ENCODE measurements at regions not wholly inside any gene's neighbourhood (a gene's known extent, or its start where the extent isn't known, plus 50 kb on each side); places are given as distances from the start of the nearest gene placed in this dataset.

DNA sequence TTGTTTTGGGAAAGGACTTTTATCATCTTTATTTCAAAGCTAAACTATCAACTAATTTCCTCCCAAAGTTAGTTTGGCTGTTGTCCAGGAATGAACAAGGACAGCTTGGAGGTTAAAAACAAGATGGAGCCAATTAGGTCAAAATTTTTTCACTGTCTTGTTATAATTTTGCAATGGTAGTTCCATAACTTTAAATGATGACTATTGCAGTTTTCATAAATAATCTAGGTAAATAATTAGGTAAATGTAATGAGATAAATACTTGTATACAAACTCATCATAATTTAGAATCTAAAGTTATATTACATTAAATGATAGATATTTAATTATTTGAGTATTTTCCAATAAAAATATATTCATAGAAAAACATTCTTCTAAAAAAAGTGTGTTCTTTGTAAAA, 68.3 kb upstream of the DAZL start:
- Mint-ChIP-seq H3K4me1 (ENCODE audit: low read depth) (no peaks in the 10 kb centered on the region), H3K36me3 (ENCODE audit: low read depth) (peaks cover 8% of the 10 kb centered on the region), H3K4me3 (no peak overlapping the region), H3K9me3 (peaks cover 2% of the 10 kb centered on the region), H3K27me3 (no peaks in the 10 kb centered on the region), H3K27ac (no peak overlapping the region)
- Histone ChIP-seq H3K4me1 (ENCODE audit: insufficient read depth, low read length) (no peaks in the 10 kb centered on the region), H3K4me3 (ENCODE audit: low read length) (no peak overlapping the region), H3K36me3 (ENCODE audit: insufficient read depth, low read length) (no peaks in the 10 kb centered on the region), H3K27me3 (ENCODE audit: control insufficient read depth in 1 of 2, insufficient read depth in 2 of 2, low read length in 2 of 2) (no peaks in the 10 kb centered on the region), H3K27ac (ENCODE audit: low read depth in 1 of 2, low read length in 2 of 2) (no peak overlapping the region), H3K9me3 (ENCODE audit: control insufficient read depth in 1 of 2, insufficient read depth in 1 of 2, low read length in 2 of 2) (peaks cover 5 to 6% of the 10 kb centered on the region in 2 experiments)
- POLR2A ChIA-PET = interaction anchor here (0.6 kb wide), 1 partner anchor 1110 kb away, joined by 3 read pairs; no protein-coding TSS in a partner anchor
- ATAC-seq (ENCODE audit: poor library complexity) (no peak), DNase-seq (no peak)
- TF ChIP-seq, protein P1, sequence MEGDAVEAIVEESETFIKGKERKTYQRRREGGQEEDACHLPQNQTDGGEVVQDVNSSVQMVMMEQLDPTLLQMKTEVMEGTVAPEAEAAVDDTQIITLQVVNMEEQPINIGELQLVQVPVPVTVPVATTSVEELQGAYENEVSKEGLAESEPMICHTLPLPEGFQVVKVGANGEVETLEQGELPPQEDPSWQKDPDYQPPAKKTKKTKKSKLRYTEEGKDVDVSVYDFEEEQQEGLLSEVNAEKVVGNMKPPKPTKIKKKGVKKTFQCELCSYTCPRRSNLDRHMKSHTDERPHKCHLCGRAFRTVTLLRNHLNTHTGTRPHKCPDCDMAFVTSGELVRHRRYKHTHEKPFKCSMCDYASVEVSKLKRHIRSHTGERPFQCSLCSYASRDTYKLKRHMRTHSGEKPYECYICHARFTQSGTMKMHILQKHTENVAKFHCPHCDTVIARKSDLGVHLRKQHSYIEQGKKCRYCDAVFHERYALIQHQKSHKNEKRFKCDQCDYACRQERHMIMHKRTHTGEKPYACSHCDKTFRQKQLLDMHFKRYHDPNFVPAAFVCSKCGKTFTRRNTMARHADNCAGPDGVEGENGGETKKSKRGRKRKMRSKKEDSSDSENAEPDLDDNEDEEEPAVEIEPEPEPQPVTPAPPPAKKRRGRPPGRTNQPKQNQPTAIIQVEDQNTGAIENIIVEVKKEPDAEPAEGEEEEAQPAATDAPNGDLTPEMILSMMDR (IDR thresholded peaks at IDR 0.05) = no peak
- CTCF ChIA-PET = no interaction called here
- intact Hi-C loops (cut with DNase I, micrococcal nuclease) = no loop called here

DNA sequence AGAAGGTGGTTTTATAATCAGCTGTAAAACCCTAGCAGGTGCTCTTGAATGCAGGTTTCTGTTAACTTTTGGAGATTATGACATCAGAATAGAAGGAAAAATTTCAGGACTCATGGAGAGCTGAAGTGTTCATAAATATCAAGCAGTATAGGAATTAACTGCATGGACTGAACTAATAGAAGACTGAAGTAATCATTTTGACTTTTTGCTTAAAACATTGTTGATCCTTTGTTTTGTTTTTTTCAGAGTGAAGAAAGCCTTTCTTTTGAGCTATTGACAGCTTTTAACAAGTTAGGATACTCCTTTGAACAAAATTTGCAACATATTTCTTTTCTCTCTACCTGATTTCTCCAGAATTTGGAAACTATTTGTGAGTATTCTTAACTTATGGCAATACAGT, 70.6 kb upstream of the DAZL start:
- H3K9me3 Mint-ChIP-seq = peaks cover 2% of the 10 kb centered on the region
- intact Hi-C loops (cut with DNase I, micrococcal nuclease) = no loop called here

DNA sequence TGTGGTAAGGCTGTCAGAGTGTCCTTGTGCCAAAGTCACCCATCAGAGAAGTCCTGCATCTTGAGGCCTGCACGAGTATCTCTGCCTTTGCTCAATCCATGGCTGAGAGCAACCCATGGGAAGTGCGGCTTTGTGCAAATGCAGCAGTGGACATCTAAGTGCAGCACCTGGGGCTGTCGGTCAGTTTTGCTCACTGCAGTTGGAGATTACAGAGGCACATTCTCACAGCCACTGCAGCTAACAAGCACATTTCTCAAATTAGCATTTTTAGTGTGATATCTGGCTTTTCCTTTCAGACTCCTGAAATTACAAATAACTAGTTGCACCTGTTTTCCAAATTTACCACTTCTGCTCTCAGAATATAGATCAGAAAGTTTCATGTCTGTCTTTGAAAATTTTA, 81.5 kb upstream of the DAZL start:
- ATAC-seq (ENCODE audit: poor library complexity) (no peak), DNase-seq (no peak)
- no peak overlapping the region for H3K27ac ChIP-seq (ENCODE audit: low read depth in 1 of 2, low read length in 2 of 2)
- Mint-ChIP-seq H3K4me3 (no peak overlapping the region), H3K27me3 (peaks cover 4% of the 10 kb centered on the region), H3K36me3 (ENCODE audit: low read depth) (no peaks in the 10 kb centered on the region), H3K4me1 (ENCODE audit: low read depth) (no peaks in the 10 kb centered on the region), H3K27ac (no peak overlapping the region), H3K9me3 (no peaks in the 10 kb centered on the region)
- TF ChIP-seq, protein P1 (IDR thresholded peaks at IDR 0.05) = no peak
- H3K36me3 ChIP-seq (ENCODE audit: insufficient read depth, low read length) = no peaks in the 10 kb centered on the region
- H3K4me3 ChIP-seq (ENCODE audit: low read length) = no peak overlapping the region
- ChIA-PET POLR2A (no interaction called here), CTCF (no interaction called here)
- H3K9me3 ChIP-seq (ENCODE audit: control insufficient read depth in 1 of 2, insufficient read depth in 1 of 2, low read length in 2 of 2) = no peaks in the 10 kb centered on the region
- no peaks in the 10 kb centered on the region for H3K4me1 ChIP-seq (ENCODE audit: insufficient read depth, low read length)
- H3K27me3 ChIP-seq (ENCODE audit: control insufficient read depth in 1 of 2, insufficient read depth in 2 of 2, low read length in 2 of 2) = no peaks in the 10 kb centered on the region
- intact Hi-C loops (cut with DNase I, micrococcal nuclease) = no loop called here

More for the DNA sequence above, 70.6 kb upstream of the DAZL start:
- Histone ChIP-seq H3K27ac (ENCODE audit: low read depth in 1 of 2, low read length in 2 of 2) (no peak overlapping the region), H3K36me3 (ENCODE audit: insufficient read depth, low read length) (no peaks in the 10 kb centered on the region), H3K9me3 (ENCODE audit: control insufficient read depth in 1 of 2, insufficient read depth in 1 of 2, low read length in 2 of 2) (peaks cover 5 to 6% of the 10 kb centered on the region in 2 experiments), H3K4me3 (ENCODE audit: low read length) (no peak overlapping the region), H3K27me3 (ENCODE audit: control insufficient read depth in 1 of 2, insufficient read depth in 2 of 2, low read length in 2 of 2) (no peaks in the 10 kb centered on the region), H3K4me1 (ENCODE audit: insufficient read depth, low read length) (no peaks in the 10 kb centered on the region)
- Mint-ChIP-seq H3K4me3 (no peak overlapping the region), H3K27ac (no peak overlapping the region), H3K36me3 (ENCODE audit: low read depth) (peaks cover 8% of the 10 kb centered on the region), H3K4me1 (ENCODE audit: low read depth) (no peaks in the 10 kb centered on the region), H3K27me3 (no peaks in the 10 kb centered on the region)
- POLR2A ChIA-PET = no interaction called here
- TF ChIP-seq, protein P1 (IDR thresholded peaks at IDR 0.05) = no peak
- DNase-seq (no peak), ATAC-seq (ENCODE audit: poor library complexity) (no peak)
- CTCF ChIA-PET = no interaction called here
